C4-2B (cell line): ENCODE measurements at regions not wholly inside any gene's neighbourhood (a gene's known extent, or its start where the extent isn't known, plus 50 kb on each side); places are given as distances from the start of the nearest gene placed in this dataset.
"Not testable (repeated sequence)": the region's sequence is repeated elsewhere in the genome, so short reads cannot be mapped to it uniquely, and the experiment has no call there.

Experiments used
- H3K27ac ChIP-seq: fragments of 450-650 bp; 2 replicates; pipeline ENCODE4 v1.5.1; 2017
- ZFX ChIP-seq: fragments of 450-650 bp; IDR thresholded peaks from 2 replicates; pipeline ENCODE4 v1.6.1; 2017
- TF ChIP-seq, protein P1 (sequence below): fragments of 450-650 bp; conservative IDR thresholded peaks from 2 replicates; pipeline ENCODE4 v1.5.1; 2017; ENCODE audit warnings: mild to moderate bottlenecking

DNA sequence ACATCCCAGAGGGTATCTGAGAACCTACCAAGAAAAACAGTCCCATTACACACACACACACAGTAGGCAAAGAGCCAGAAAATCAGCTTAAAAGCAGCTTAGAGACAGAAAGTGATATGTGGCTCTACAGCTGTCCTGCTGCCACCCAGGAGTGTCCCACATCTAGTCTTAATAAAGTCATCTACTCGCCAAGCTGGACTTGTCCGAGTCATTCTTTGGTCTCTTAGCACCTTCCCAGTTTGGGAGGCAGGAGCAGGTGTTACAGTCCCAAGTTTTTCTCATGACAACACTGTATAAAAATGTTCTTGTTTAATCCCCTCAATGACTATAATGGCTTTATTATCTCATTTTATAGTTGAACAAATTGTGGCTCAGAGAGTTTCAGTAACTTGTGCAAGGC lies 252.5 kb upstream of the CASK start:
- TF ChIP-seq ZFX: no peak
- TF ChIP-seq, protein P1, sequence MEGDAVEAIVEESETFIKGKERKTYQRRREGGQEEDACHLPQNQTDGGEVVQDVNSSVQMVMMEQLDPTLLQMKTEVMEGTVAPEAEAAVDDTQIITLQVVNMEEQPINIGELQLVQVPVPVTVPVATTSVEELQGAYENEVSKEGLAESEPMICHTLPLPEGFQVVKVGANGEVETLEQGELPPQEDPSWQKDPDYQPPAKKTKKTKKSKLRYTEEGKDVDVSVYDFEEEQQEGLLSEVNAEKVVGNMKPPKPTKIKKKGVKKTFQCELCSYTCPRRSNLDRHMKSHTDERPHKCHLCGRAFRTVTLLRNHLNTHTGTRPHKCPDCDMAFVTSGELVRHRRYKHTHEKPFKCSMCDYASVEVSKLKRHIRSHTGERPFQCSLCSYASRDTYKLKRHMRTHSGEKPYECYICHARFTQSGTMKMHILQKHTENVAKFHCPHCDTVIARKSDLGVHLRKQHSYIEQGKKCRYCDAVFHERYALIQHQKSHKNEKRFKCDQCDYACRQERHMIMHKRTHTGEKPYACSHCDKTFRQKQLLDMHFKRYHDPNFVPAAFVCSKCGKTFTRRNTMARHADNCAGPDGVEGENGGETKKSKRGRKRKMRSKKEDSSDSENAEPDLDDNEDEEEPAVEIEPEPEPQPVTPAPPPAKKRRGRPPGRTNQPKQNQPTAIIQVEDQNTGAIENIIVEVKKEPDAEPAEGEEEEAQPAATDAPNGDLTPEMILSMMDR: no peak
- H3K27ac ChIP-seq: no peak overlapping the region

DNA sequence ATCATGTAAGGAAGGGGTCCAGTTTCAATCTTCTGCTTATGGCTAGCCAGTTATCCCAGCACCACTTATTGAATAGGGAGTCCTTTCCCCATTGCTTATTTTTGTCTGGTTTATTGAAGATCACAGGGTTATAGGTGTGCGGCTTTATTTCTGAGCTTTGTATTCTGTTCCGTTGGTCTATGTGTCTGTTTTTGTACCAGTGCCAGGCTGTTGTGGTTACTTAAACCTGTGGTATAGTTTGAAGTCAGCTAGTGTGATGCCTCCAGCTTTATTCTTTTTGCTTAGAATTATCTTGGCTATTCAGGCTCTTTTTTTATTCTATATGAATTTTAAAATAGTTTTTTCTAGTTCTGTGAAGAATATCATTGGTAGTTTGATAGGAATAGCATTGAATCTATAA lies 234.6 kb upstream of the CASK start:
- not testable (repeated sequence) for H3K27ac ChIP-seq

DNA sequence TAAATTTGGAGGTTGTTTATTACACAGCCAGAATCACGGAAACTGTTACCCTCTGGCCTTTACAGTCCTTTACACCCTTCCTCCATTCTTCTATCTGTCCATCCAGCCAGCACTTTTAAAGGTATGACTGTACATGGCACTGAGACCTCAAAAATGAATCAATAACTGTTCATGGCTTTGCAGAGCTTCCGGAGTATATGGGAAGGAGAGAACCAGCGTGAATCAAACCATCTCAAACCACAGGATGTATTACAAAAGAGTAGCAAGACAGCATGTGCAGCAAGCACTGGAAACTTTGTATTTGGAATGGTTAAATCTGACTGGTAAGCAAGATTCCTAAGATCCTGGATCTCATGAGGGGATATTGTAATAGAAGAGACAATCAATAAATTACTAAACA lies 228.5 kb upstream of the CASK start:
- no peak overlapping the region for H3K27ac ChIP-seq
- TF ChIP-seq ZFX: no peak
- TF ChIP-seq, protein P1: no peak

DNA sequence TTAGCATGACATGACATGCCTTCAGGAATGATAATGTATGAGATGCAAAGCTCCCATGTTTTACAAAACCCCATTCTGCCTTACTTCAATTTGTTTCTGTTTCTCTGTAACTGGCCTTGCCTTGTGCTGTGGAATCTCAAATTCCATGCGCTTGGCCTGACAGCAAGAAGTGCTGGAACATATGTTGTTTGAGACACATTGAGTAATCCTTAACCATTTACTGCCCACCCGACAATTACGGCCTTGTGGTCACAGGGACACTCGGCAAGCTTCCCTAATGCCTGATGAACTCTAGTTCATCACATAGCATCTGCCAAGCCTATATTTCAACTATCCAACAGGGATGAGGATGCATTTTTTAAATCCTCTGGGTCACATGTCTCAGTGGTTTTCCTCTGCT lies 226.4 kb upstream of the CASK start:
- TF ChIP-seq, protein P1: no peak
- TF ChIP-seq ZFX: no peak

DNA sequence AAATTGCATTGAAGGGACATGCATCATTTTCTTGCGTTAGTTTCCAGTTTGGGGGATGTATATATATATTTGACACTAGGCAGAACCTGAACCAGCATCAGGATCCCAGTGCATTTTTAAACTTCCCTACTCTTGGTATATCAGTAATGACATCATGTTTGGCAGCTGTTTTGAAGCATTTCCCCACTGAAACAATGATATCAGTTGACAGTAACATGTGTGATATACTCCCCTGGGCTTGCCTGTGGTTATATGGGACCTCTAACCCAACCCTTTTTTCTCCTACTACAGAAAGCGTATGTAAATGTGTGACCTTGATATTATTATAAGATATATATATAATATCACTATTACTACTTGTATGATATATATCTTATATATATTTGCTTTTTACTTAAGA lies 225.9 kb upstream of the CASK start:
- TF ChIP-seq, protein P1: no peak
- no peak for TF ChIP-seq ZFX
- H3K27ac ChIP-seq: no peak overlapping the region

More for the DNA sequence above, 226.4 kb upstream of the CASK start:
- no peak overlapping the region for H3K27ac ChIP-seq

DNA sequence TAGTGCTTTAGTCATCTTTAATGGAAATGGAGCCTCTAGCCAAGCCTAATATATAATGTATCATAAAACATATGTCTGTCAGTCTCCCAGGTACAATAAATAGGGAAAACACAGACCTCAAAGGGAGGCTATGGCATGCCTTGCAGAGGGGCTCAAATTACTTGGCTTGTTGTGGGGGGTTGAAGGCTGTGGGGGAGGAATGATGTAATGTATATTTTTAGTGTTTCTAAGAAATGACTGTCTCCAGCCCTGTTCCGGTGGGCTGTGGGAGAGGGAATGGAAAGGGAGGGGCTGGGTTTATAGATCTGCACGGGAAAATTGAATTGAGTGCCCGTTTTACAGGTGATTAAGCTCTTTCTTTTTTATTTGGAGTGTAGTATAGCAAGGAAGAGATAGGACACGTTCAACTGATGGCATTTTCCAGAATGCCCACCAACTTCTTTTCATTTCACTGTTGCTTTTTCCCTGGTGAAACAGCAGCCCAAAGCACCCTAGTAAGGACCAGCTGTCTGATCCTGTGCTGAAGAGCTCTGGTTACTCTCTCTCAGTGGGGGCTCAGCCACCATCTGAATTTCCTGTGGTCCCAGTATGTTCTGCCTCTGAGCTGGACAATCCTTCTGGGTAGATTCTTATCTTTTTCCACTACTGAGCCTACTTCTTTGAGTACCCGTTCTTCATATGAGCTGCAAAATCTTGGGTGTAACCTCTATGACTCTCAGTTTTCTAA lies 220.7 kb upstream of the CASK start:
- TF ChIP-seq ZFX: no peak
- TF ChIP-seq, protein P1: no peak
- H3K27ac ChIP-seq: no peak overlapping the region

DNA sequence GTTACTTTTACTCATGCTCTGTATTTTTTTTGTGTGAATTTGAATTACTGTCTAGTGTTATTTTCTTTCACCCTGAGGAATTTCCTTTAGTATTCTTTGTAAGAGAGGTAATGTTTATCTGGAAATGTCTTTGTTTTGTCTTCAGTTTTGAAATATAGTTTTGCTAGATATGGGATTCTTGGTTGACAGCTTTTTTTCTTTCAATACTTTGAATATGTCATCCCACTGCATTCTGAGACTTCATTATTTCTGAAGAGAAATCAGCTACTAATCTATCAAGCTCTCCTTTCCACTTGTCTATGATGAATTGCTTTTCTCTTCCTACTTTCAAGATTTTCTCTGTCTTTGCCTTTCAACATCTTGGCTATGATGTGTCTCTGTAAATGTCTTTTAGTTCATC lies 217.0 kb upstream of the CASK start:
- TF ChIP-seq, protein P1: no peak
- no peak for TF ChIP-seq ZFX
- H3K27ac ChIP-seq: no peak overlapping the region

DNA sequence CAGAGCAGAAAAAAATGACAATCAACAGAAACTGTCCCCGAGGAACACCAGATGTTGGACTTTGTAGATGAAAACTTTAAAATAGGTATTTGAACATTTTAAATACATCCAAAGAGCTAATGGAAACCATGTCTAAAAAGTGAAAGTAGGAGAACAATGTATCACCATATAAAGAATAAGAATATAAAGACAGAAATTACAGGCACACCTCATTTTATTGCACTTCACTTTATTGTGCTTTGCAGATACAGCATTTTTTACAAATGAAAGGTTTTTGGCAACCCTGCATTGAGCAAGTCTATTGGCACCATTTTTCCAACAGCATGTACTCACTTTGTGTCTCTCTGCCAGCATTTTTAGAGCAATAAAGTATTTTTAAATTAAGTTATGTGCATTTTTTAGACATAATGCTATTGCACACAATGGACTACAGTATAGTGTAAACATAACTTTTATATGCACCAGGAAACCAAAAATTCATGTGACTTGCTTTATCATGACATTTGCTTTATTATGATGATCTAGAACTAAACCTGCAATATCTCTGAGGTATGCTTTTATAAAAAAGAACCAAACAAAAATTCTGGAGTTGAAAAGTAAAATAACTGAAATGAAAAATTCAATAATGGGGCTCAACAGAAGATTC lies 212.4 kb upstream of the CASK start:
- TF ChIP-seq ZFX: no peak
- TF ChIP-seq, protein P1: no peak
- H3K27ac ChIP-seq: no peak overlapping the region
